Loucy (cell line): ENCODE measurements at regions not wholly inside any gene's neighbourhood (a gene's known extent, or its start where the extent isn't known, plus 50 kb on each side); places are given as distances from the start of the nearest gene placed in this dataset.

Experiments used
- EZH2phosphoT487 ChIP-seq: fragments of 200-600 bp; IDR thresholded peaks from 2 replicates; pipeline ENCODE4 v1.6.1; 2018; ENCODE audit warnings: antibody characterized with exemption, mild to moderate bottlenecking, moderate library complexity, borderline replicate concordance
- TF ChIP-seq, protein P1 (sequence below): fragments of 200-600 bp; sonication (generic); conservative IDR thresholded peaks from 2 replicates; pipeline ENCODE4 v1.5.1; 2014; ENCODE audit warnings: mild to moderate bottlenecking, antibody characterized with exemption, low read length

DNA sequence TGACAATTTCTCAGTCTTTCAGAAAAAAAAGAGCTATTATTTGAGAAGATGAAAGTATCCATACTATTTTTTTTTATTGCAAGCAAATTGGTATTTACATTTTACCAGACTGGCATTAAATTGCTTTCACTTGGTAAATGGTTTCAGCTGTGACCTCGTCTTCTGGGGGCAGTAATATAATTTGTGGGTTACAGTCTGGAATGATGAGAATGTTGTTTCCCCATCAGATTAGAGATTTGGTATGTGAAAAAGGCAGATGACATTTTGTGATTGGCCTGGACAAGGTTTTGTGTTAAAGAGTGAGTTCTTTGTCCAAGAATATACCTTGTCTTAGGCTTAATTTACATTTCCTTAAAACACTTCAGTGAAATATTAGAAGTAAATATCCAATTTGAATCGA is 390.1 kb upstream of the ST6GAL2 start:
- TF ChIP-seq, protein P1, sequence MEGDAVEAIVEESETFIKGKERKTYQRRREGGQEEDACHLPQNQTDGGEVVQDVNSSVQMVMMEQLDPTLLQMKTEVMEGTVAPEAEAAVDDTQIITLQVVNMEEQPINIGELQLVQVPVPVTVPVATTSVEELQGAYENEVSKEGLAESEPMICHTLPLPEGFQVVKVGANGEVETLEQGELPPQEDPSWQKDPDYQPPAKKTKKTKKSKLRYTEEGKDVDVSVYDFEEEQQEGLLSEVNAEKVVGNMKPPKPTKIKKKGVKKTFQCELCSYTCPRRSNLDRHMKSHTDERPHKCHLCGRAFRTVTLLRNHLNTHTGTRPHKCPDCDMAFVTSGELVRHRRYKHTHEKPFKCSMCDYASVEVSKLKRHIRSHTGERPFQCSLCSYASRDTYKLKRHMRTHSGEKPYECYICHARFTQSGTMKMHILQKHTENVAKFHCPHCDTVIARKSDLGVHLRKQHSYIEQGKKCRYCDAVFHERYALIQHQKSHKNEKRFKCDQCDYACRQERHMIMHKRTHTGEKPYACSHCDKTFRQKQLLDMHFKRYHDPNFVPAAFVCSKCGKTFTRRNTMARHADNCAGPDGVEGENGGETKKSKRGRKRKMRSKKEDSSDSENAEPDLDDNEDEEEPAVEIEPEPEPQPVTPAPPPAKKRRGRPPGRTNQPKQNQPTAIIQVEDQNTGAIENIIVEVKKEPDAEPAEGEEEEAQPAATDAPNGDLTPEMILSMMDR: no peak
- no peak for TF ChIP-seq EZH2phosphoT487
